Suprapubic skin (tissue), 3 donors: ENCODE measurements at regions not wholly inside any gene's neighbourhood (a gene's known extent, or its start where the extent isn't known, plus 50 kb on each side); places are given as distances from the start of the nearest gene placed in this dataset.

ENCODE experiments used
- CTCF ChIP-seq, 2 donors: fragments of 200-600 bp in 1 of 2; fragments of 450-650 bp in 1 of 2; sonication (generic) in 1 of 2; IDR thresholded peaks; one replicate each; pipeline ENCODE4 v1.5.1; 2016 to 2019; ENCODE audit warnings: antibody characterized with exemption in 2 of 2, mild to moderate bottlenecking in 1 of 2, moderate library complexity in 1 of 2
- POLR2A ChIP-seq, 2 donors: fragments of 450-650 bp; IDR thresholded peaks; one replicate each; pipeline ENCODE4 v1.6.1; 2017; ENCODE audit warnings: antibody characterized with exemption in 2 of 2, mild to moderate bottlenecking in 2 of 2, moderate library complexity in 2 of 2

- TF ChIP-seq CTCF (IDR thresholded peaks at IDR 0.05) (no peak), POLR2A (IDR thresholded peaks at IDR 0.05) (no peak)
These were observed 471.2 kb downstream of the GASK1B start for GRCh38 chr4:157701695-157701994.
